ENCODE measurements at regions not wholly inside any gene's neighbourhood (a gene's known extent, or its start where the extent isn't known, plus 50 kb on each side); places are given as distances from the start of the nearest gene placed in this dataset.

DNA sequence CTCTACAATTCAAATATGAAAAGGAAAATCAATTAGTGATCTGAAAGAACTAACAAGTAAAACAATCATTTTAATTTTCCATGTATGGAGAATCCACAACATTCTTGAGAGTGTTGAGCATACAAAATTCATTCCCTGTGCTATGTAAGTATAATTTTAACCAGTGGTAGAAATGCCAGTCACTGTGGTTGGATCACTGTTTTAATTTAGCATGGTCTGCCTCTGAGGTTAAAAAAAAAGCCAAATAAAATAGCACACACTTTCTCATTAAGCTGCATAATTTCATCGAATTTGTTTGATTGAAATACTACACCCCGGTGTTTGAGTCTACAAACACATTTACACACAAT lies 185.5 kb upstream of the STS start:
- TF ChIP-seq, protein P1, sequence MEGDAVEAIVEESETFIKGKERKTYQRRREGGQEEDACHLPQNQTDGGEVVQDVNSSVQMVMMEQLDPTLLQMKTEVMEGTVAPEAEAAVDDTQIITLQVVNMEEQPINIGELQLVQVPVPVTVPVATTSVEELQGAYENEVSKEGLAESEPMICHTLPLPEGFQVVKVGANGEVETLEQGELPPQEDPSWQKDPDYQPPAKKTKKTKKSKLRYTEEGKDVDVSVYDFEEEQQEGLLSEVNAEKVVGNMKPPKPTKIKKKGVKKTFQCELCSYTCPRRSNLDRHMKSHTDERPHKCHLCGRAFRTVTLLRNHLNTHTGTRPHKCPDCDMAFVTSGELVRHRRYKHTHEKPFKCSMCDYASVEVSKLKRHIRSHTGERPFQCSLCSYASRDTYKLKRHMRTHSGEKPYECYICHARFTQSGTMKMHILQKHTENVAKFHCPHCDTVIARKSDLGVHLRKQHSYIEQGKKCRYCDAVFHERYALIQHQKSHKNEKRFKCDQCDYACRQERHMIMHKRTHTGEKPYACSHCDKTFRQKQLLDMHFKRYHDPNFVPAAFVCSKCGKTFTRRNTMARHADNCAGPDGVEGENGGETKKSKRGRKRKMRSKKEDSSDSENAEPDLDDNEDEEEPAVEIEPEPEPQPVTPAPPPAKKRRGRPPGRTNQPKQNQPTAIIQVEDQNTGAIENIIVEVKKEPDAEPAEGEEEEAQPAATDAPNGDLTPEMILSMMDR (IDR thresholded peaks at IDR 0.05; ENCODE audit: insufficient read depth, low read length): no peak
- TF ChIP-seq, protein P2, sequence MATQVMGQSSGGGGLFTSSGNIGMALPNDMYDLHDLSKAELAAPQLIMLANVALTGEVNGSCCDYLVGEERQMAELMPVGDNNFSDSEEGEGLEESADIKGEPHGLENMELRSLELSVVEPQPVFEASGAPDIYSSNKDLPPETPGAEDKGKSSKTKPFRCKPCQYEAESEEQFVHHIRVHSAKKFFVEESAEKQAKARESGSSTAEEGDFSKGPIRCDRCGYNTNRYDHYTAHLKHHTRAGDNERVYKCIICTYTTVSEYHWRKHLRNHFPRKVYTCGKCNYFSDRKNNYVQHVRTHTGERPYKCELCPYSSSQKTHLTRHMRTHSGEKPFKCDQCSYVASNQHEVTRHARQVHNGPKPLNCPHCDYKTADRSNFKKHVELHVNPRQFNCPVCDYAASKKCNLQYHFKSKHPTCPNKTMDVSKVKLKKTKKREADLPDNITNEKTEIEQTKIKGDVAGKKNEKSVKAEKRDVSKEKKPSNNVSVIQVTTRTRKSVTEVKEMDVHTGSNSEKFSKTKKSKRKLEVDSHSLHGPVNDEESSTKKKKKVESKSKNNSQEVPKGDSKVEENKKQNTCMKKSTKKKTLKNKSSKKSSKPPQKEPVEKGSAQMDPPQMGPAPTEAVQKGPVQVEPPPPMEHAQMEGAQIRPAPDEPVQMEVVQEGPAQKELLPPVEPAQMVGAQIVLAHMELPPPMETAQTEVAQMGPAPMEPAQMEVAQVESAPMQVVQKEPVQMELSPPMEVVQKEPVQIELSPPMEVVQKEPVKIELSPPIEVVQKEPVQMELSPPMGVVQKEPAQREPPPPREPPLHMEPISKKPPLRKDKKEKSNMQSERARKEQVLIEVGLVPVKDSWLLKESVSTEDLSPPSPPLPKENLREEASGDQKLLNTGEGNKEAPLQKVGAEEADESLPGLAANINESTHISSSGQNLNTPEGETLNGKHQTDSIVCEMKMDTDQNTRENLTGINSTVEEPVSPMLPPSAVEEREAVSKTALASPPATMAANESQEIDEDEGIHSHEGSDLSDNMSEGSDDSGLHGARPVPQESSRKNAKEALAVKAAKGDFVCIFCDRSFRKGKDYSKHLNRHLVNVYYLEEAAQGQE (IDR thresholded peaks at IDR 0.05; ENCODE audit: insufficient replicate concordance, low read depth): no peak
- no peak for TF ChIP-seq GABPA (IDR thresholded peaks at IDR 0.05; ENCODE audit: low read depth)
- no peak for TF ChIP-seq POLR2AphosphoS5 (IDR thresholded peaks at IDR 0.05; ENCODE audit: low read depth)
